T-helper 17 cell (primary cell): ENCODE measurements at regions not wholly inside any gene's neighbourhood (a gene's known extent, or its start where the extent isn't known, plus 50 kb on each side); places are given as distances from the start of the nearest gene placed in this dataset.

Experiments
- ATAC-seq: fragments of 150-1000 bp; cut with Tn5 transposase; 2 replicates; pipeline ENCODE4 v1.10.0; 2021; ENCODE audit warnings: mild to moderate bottlenecking, moderate library complexity
- DNase-seq, 3 donors: peaks; one replicate each; pipeline versions ENCODE4 v3.0.0 to v3.0.0-alpha.2; 2020 to 2021
- H3K9me3 ChIP-seq: one replicate; pipeline ENCODE4 v1.7.0; 2013; ENCODE audit warnings: low read length, mild to moderate bottlenecking; ENCODE audit not compliant: control insufficient read depth, poor library complexity, severe bottlenecking
- H3K27ac Mint-ChIP-seq: one replicate; pipeline ENCODE4 v1.8.0; 2022; ENCODE audit warnings: mild to moderate bottlenecking, moderate library complexity, mixed read lengths
- H3K27me3 Mint-ChIP-seq: one replicate; pipeline ENCODE4 v1.8.0; 2022; ENCODE audit warnings: mixed read lengths
- H3K36me3 Mint-ChIP-seq: one replicate; pipeline ENCODE4 v1.8.0; 2022; ENCODE audit warnings: low read depth, mixed read lengths
- H3K4me1 Mint-ChIP-seq: one replicate; pipeline ENCODE4 v1.8.0; 2022; ENCODE audit warnings: mild to moderate bottlenecking, mixed read lengths
- H3K4me3 Mint-ChIP-seq: one replicate; pipeline ENCODE4 v1.8.0; 2022; ENCODE audit warnings: mild to moderate bottlenecking, moderate library complexity, mixed read lengths

GRCh38 chr2:236976266-236977062, 109.2 kb upstream of the COPS8 start:
- H3K27ac Mint-ChIP-seq: peak overlapping the region; percentile 57
- DNase-seq (no peak), ATAC-seq (no peak)
- no peaks in the 10 kb centered on the region for H3K36me3 Mint-ChIP-seq
- no peak overlapping the region for H3K4me3 Mint-ChIP-seq
- H3K4me1 Mint-ChIP-seq: peaks cover 3% of the 10 kb centered on the region
- peaks cover 52% of the 10 kb centered on the region for H3K27me3 Mint-ChIP-seq
- H3K9me3 ChIP-seq: no peaks in the 10 kb centered on the region

- Mint-ChIP-seq H3K27ac (peak overlapping the region; percentile 57), H3K4me1 (peaks cover 3% of the 10 kb centered on the region), H3K36me3 (no peaks in the 10 kb centered on the region), H3K4me3 (no peak overlapping the region), H3K27me3 (peaks cover 52% of the 10 kb centered on the region)
- no peak for DNase-seq
- no peaks in the 10 kb centered on the region for H3K9me3 ChIP-seq
- no peak for ATAC-seq
These were observed 108.4 kb upstream of the COPS8 start for GRCh38 chr2:236977063-236977851.

GRCh38 chr2:236977852-236978398, 107.8 kb upstream of the COPS8 start:
- H3K36me3 Mint-ChIP-seq: no peaks in the 10 kb centered on the region
- no peaks in the 10 kb centered on the region for H3K4me1 Mint-ChIP-seq
- DNase-seq (no peak), ATAC-seq (no peak)
- H3K4me3 Mint-ChIP-seq: no peak overlapping the region
- no peak overlapping the region for H3K27ac Mint-ChIP-seq
- no peaks in the 10 kb centered on the region for H3K9me3 ChIP-seq
- peaks cover 45% of the 10 kb centered on the region for H3K27me3 Mint-ChIP-seq

DNA sequence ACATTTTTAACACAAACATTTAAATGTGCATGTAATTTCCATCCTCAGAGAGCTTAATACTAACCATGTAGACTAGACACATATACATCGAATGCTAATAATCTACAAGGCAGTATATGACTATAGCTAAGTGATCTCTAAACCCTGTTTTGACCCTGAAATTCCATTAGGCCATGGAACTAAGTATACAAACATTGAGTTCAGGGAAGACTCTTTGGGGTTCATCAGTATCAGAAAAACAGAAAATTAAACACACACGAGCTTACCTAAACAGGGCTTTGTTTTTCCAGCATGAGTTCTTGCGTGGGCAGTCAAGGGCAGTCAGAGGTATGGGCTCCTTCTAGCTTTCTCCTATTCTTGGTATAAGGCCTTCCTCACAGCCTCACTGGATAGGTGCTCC, 106.0 kb upstream of the COPS8 start:
- Mint-ChIP-seq H3K27me3 (peaks cover 45% of the 10 kb centered on the region), H3K4me3 (no peak overlapping the region), H3K27ac (no peak overlapping the region), H3K4me1 (no peaks in the 10 kb centered on the region), H3K36me3 (no peaks in the 10 kb centered on the region)
- no peak for DNase-seq
- H3K9me3 ChIP-seq: peaks cover 3% of the 10 kb centered on the region
- ATAC-seq: no peak

GRCh38 chr2:236980961-236981360, 104.7 kb upstream of the COPS8 start:
- peaks cover 3% of the 10 kb centered on the region for H3K9me3 ChIP-seq
- Mint-ChIP-seq H3K27me3 (peaks cover 35% of the 10 kb centered on the region), H3K27ac (no peak overlapping the region), H3K36me3 (no peaks in the 10 kb centered on the region), H3K4me1 (no peaks in the 10 kb centered on the region), H3K4me3 (no peak overlapping the region)
- no peak for ATAC-seq
- DNase-seq: no peak

- DNase-seq: no peak
These were observed 103.8 kb upstream of the COPS8 start for GRCh38 chr2:236981701-236982485.

DNA sequence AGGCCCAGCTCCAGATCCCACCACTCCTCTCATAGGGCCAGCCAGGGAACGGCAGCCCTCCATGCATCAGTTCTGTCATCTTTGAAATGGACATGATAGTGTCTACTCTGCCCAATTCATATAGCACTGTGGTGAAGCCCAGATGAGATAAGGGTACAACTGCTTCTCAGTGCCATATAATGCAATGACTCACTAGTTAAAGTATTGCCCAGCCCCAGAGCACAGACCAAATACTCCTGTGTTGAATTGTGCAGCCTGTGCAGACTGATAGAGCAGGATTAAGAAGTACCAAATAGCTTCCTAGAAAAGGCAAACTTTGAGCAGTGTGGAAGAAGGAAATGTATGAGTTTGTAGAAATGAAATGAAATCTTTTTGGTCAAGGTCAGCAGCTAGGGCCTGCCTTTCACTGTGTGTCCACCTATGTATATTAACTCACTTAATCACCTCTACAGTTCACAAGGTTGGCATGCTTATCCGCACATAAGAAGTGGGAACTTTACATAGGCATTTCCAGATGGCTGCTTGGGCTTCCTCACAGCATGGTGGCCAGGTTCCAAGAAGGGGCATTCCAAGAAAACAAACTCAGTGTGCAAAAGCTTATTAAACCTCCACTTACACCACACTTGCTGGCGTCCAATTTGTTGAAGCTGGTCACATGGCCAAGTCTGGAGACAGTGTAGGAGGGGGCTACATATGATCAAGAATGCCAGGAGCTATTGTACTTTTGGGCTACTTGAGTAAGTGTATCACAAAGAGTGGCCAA, 102.8 kb upstream of the COPS8 start:
- H3K36me3 Mint-ChIP-seq: no peaks in the 10 kb centered on the region
- H3K27me3 Mint-ChIP-seq: peaks cover 25% of the 10 kb centered on the region
- H3K27ac Mint-ChIP-seq: no peak overlapping the region
- H3K4me3 Mint-ChIP-seq: no peak overlapping the region
- no peaks in the 10 kb centered on the region for H3K4me1 Mint-ChIP-seq
- peaks cover 3% of the 10 kb centered on the region for H3K9me3 ChIP-seq
- DNase-seq: no peak
- no peak for ATAC-seq

More at GRCh38 chr2:236981701-236982485, 103.8 kb upstream of the COPS8 start:
- Mint-ChIP-seq H3K27me3 (peaks cover 26% of the 10 kb centered on the region), H3K4me1 (no peaks in the 10 kb centered on the region), H3K27ac (no peak overlapping the region), H3K4me3 (no peak overlapping the region), H3K36me3 (no peaks in the 10 kb centered on the region)
- no peak for ATAC-seq
- H3K9me3 ChIP-seq: peaks cover 3% of the 10 kb centered on the region

DNA sequence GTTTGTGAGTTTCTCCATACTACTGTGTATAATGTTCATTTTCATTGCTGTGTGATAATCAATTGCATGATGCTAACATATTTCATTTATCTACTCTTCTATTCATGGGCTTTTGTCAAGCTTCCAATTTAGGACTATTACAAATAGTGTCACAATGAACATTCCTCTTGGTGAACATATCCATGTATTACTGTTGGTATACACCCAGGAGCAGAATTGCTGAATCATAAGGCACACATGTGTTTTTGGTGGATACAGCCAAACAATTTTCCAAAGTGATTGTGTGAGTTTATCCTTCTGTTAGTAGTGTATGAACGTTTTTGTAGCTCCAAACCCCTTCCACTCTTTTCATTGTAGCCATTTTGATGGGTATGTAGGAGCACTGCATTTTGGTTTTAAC, 101.6 kb upstream of the COPS8 start:
- ATAC-seq: no peak
- no peak for DNase-seq
- peaks cover 3% of the 10 kb centered on the region for H3K9me3 ChIP-seq
- Mint-ChIP-seq H3K27me3 (peaks cover 34% of the 10 kb centered on the region), H3K4me3 (no peak overlapping the region), H3K4me1 (no peaks in the 10 kb centered on the region), H3K27ac (no peak overlapping the region), H3K36me3 (no peaks in the 10 kb centered on the region)

DNA sequence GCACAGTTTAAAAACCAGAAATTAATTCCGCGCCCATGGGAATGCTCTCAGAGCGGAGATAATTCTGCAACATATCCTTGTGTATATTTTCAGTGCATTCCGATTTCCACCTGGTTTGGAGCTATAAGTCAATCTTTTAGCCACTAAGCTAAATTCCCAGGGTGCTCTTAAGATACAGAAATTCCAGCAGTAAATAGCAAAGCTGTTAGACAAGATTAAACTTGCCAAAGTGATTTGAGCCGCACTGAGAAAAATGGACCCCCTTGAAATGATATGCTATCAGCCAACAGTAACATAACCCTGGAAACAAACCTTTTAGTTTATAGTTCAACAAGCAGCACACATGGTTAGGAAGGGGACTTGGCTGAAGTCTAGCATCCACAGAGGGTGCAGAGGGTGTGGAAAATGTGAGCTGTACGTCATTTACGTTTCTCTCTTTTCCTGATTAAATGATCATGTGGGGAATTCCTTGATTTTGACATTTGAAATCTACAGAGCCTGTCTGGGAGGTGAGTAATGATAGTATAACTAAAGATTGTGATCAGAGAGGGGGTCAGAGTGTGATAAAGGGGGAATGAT, 99.8 kb upstream of the COPS8 start:
- H3K27me3 Mint-ChIP-seq: peaks cover 22% of the 10 kb centered on the region
- no peaks in the 10 kb centered on the region for H3K36me3 Mint-ChIP-seq
- ATAC-seq (no peak), DNase-seq (no peak)
- no peak overlapping the region for H3K4me3 Mint-ChIP-seq
- no peak overlapping the region for H3K27ac Mint-ChIP-seq
- H3K4me1 Mint-ChIP-seq: no peaks in the 10 kb centered on the region
- H3K9me3 ChIP-seq: peaks cover 3% of the 10 kb centered on the region

DNA sequence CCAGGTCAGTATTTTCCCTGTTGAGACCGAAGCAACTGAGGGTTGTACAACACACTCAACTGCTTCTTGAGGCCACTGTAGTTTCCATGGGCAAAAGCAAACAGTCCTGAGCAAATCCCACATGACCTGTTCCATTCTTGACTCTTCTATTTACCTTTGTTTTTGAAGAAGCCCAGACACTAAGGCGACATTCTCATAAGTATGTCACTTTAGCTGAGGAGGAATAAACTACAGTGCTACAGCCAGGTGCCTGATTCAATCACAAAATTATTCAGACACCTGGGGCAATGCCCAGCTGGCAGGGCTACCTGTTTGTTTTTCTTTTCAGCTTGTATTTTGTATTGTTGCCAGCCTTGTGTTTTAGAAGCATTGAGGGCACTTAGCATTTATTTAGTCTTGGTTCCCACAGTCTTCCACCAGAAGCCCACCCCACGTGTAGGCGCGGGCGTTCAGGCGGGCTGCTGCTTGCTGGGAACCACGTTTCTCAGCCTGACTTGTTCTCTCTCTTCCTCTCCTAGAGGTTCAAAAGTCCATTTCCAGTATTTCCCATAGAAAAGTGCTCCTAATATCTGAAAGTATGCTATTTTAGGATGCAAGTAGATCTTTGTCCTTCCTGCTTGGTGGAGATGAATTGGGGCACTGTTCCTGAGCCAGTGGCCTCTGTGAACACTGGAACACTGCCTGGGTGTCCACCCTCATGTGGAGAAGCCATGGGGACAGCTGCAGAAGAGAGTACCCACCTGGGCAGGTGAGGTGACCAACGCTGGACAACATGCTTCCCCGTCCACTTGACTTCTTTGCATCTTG, 99.0 kb upstream of the COPS8 start:
- Mint-ChIP-seq H3K27me3 (peaks cover 27% of the 10 kb centered on the region), H3K27ac (no peak overlapping the region), H3K36me3 (no peaks in the 10 kb centered on the region), H3K4me1 (no peaks in the 10 kb centered on the region), H3K4me3 (no peak overlapping the region)
- DNase-seq (no peak), ATAC-seq (no peak)
- peaks cover 3% of the 10 kb centered on the region for H3K9me3 ChIP-seq

- DNase-seq (no peak), ATAC-seq (no peak)
- H3K27me3 Mint-ChIP-seq: peaks cover 39% of the 10 kb centered on the region
- no peak overlapping the region for H3K27ac Mint-ChIP-seq
- H3K9me3 ChIP-seq: peaks cover under 1% of the 10 kb centered on the region
- H3K36me3 Mint-ChIP-seq: no peaks in the 10 kb centered on the region
- H3K4me1 Mint-ChIP-seq: no peaks in the 10 kb centered on the region
- no peak overlapping the region for H3K4me3 Mint-ChIP-seq
These were observed 97.5 kb upstream of the COPS8 start for GRCh38 chr2:236988216-236988615.
